ENCODE measurements at regions not wholly inside any gene's neighbourhood (a gene's known extent, or its start where the extent isn't known, plus 50 kb on each side); places are given as distances from the start of the nearest gene placed in this dataset.

- no peak for TF ChIP-seq CTCF (IDR thresholded peaks at IDR 0.05)
- no peak for TF ChIP-seq POLR2A (IDR thresholded peaks at IDR 0.05)
These were observed 206.2 kb upstream of the COPS8 start for GRCh38 chr2:236879416-236879963.
